Uterus (tissue), 2 donors: ENCODE measurements at regions not wholly inside any gene's neighbourhood (a gene's known extent, or its start where the extent isn't known, plus 50 kb on each side); places are given as distances from the start of the nearest gene placed in this dataset.

Source experiments
- POLR2A ChIP-seq, 2 donors: fragments of 450-650 bp; IDR thresholded peaks; one replicate each; pipeline ENCODE4 v1.6.1; 2016; ENCODE audit warnings: antibody characterized with exemption in 2 of 2, mild to moderate bottlenecking in 1 of 2, moderate library complexity in 1 of 2
- TF ChIP-seq, protein P1 (sequence below), 4 experiments: fragments of 200-600 bp in 2 of 4; fragments of 450-650 bp in 2 of 4; sonication (generic) in 2 of 4; IDR thresholded peaks; one replicate each; pipeline ENCODE4 v1.5.1; 2016 to 2019; ENCODE audit warnings: antibody characterized with exemption in 4 of 4, mild to moderate bottlenecking in 2 of 4, moderate library complexity in 1 of 4

DNA sequence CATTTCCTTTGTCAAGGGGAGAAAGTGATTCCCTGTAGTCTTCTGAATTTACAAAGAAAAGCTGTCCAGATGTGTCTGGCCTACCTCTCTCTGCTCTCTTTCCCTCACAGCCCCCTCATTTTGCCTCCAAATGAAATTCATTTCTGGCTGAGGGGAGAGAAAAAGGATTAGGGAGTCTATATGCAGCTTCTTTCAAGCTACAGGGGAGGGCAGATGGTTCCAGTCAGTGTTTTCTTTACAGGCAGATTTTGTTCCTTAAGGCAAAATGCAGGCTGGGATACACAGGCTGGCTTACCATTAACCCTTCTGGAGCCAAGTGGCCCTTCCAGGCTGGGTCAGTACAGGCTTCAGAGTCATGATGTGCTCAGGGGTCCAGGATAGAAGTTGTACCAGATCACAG, 198.1 kb upstream of the USP24 start:
- TF ChIP-seq, protein P1, sequence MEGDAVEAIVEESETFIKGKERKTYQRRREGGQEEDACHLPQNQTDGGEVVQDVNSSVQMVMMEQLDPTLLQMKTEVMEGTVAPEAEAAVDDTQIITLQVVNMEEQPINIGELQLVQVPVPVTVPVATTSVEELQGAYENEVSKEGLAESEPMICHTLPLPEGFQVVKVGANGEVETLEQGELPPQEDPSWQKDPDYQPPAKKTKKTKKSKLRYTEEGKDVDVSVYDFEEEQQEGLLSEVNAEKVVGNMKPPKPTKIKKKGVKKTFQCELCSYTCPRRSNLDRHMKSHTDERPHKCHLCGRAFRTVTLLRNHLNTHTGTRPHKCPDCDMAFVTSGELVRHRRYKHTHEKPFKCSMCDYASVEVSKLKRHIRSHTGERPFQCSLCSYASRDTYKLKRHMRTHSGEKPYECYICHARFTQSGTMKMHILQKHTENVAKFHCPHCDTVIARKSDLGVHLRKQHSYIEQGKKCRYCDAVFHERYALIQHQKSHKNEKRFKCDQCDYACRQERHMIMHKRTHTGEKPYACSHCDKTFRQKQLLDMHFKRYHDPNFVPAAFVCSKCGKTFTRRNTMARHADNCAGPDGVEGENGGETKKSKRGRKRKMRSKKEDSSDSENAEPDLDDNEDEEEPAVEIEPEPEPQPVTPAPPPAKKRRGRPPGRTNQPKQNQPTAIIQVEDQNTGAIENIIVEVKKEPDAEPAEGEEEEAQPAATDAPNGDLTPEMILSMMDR (IDR thresholded peaks at IDR 0.05), result no peak
- TF ChIP-seq POLR2A (IDR thresholded peaks at IDR 0.05), result no peak
